Hindlimb muscle (tissue), 1 donor: ENCODE measurements at regions not wholly inside any gene's neighbourhood (a gene's known extent, or its start where the extent isn't known, plus 50 kb on each side); places are given as distances from the start of the nearest gene placed in this dataset.
"Not testable (repeated sequence)": the region's sequence is repeated elsewhere in the genome, so short reads cannot be mapped to it uniquely, and the experiment has no call there.

Experiments used
- DNase-seq: peaks from one replicate; pipeline ENCODE4 v3.0.0-alpha.2; 2013

DNA sequence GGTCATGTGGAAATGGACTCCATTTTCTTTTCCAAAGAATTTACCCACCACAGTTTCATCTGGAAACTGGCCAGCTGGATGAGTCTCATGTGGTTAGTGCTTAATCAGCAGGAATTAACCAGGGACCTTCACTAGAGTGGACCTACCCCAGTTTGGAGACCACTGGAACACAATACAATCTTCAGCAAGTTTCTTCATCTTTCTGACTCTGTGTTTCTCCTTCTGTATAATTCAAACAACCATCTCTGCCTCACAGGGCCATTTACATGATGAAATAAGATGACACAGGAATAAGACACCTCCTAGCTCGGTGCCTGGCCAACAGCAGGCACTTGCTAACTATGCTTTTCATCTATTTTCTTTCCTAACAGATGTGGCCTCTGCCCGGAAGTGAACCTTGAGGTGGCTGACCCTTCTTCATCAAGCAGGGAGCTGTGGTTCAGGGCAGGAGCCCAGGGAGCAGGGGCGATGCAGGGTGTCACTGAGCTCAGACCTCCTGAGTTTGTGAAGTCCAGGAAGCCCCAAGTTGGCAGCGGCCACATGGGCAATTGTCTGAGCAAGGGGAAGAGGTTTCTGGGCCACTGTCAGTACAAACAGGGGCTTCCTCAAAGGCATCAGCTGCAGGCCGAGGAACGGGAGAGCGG, 98.8 kb downstream of the SOD2 start:
- DNase-seq: no peak

- peak; percentile 54 for DNase-seq
Measured at GRCh38 chr6:159590835-159591234, 102.2 kb downstream of the SOD2 start.

GRCh38 chr6:159586684-159587083, 106.4 kb downstream of the SOD2 start:
- DNase-seq: no peak

DNA sequence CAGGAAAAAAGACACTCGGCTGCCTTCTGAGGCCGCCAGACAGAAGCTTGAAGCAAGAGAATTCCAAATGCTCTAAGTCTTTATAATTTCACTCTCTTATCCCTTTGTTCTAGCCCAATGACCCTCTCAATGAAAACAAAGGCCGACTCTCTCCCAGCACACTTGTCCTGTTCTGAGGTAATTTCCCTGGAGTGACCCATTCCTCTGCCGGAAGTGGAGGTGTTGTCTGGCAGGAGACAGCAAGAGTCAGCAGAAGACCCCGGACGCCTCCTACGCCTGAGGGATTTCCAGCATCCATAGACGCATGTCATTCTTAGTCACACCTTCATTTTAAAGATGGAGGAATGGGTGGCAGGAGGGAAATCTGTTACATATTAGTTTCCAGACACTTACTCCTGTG, 110.3 kb downstream of the SOD2 start:
- DNase-seq: no peak

DNA sequence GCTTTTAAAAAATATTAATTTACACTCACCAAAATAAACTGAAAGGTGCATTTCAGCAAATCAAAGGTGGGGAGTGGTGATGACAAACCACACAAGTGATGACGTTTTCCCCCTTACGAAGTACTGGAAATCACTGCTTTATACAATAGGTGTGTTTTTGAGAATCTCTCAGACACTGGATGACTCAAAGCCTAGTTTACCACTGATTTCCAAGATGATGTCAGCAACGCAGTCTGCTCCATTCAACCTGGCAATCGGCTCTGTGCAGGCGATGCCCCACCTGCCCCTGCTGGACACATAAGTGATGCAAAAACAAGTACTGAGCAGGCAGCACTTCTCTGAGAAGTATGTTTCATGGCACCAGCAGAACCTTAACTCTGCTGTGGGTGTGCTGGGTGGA, 114.4 kb downstream of the SOD2 start:
- DNase-seq: no peak

- no peak for DNase-seq
Measured at GRCh38 chr6:159577564-159577963, 115.5 kb downstream of the SOD2 start.

DNA sequence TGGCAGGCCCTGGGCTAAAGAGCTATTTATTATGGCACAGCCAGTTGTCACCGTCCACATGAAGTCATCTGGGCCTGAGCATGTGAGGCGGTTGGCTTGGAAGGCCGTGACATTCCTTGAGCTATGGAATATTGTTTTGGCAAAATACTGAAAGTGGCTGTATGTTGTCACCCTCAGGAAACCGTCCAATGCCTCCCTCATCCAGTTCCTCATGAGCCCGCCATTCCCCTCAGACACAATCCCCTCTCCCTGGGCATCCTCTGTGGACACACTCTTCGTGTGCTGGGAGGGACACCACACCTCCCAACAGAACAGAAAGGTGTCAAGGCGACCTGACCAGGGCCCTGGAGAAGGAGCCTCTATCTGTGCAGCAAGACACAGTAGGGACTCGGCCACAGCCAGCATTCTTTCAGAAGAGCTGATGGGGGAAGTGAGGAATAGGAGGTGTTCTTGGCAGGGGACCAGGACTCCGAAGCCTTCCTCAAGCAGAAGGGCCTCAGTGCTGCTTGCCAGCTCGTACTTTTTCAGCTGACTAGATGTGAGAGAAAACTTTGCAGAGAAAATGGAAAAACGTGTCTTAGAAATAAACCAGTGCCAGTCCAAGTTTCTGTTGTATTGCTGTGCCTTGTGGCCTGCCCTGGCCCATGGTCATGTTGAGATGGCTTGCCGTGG, 120.5 kb downstream of the SOD2 start:
- DNase-seq: peak; percentile 55

- DNase-seq: no peak
Measured at GRCh38 chr6:159565181-159565710, 127.8 kb downstream of the SOD2 start.

- no peak for DNase-seq
Measured at GRCh38 chr6:159564456-159564855, 128.6 kb downstream of the SOD2 start.

GRCh38 chr6:159557031-159557430, 136.0 kb downstream of the SOD2 start:
- peak; percentile 61 for DNase-seq

DNA sequence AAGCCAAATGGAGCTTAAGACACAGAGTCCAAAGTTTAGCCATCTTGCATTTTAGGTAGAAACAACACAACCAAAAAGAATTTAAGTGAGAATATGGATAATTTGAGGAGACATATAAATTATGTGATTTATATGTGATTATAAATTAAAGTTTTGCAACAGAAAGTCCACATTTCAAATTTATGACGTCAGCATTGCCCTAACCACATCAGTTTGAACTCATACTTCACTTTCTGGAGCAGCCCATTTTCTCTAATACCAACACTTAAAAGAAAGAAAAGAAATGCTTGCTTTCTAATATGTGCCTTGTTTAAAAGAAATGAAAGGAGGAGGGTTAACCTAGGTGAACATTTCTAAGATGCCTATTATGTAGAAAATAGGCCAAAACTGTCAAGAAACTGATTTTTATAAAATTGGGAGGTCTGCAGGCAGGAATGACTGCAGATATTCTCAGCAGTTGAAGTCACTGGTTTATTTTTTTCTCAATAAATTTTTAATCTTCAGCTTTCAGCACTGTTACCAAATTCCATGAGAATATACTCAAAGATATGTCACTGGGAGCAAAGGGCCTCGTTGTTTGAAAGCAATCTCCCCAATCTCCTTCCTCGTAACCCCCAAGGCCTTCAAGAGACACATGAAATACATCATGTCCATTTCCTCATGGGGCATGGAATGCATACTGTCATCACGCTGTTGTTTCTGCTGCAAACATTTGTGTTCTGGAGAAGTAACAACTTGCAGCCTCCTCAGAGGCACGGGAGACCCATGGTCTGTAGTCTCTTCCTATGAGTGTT, 137.8 kb downstream of the SOD2 start:
- no peak for DNase-seq

GRCh38 chr6:159541296-159541695, 151.7 kb downstream of the SOD2 start:
- no peak for DNase-seq

- no peak for DNase-seq
Measured at GRCh38 chr6:159540883-159541282, 152.2 kb downstream of the SOD2 start.

DNA sequence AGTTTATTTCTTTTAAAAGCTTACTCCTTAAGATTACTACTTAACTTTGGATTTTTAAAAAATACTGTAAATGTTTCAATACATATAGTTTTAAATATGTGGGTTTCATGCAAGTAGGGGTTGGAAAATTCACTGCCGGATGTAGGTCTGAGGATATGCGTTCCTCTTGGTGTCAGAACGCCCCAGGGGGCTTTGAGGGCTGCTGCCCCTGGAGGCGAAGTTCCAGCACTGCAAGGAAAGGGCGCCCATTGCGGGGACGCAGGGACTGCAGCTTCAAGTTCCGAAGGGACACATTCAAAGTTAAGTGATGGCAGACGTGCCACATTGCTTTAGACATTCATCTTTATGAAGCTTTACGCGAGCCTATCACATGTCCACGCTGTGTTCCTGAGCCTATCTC, 152.9 kb downstream of the SOD2 start:
- DNase-seq: no peak

DNA sequence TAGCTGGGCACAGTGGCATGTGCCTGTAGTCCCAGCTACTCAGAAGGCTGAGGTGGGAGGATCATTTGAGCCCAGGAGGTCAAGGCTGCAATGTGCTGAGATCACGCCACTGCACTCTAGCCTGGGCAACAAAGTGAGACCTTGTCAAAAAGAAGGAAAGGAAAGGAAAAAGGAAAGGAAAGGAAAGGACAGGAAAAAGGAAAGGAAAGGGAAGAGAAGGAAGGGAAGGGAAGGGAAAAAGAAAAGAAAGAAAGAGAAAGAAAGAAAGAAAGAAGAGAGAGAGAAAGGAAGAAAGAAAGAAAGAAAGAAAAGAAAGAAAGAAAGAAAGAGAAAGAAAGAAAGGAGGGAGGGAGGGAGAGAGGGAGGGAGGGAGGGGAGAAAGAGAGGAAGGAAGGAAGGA, 155.0 kb downstream of the SOD2 start:
- not testable (repeated sequence) for DNase-seq

- DNase-seq: peak; percentile 72
Measured at GRCh38 chr6:159535656-159536350, 157.2 kb downstream of the SOD2 start.

DNA sequence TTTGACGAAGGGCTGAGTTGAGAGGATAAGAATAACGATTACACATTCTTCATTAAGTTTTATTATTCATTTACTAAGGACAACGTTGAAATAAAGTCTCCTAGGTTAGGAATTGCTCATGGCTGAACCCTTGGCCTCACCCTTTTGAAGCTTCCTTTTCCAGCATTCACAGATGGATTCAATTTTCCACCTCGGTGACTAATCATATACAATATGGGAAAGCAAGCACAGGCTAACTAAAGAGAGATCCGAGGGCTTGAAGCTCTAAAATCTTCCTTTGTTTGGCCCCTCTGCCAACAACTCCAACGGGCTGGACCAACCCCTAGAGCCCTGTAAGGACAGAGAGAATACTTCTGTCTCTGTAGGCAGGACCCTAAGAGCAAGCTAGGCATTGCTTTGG, 159.5 kb downstream of the SOD2 start:
- DNase-seq: no peak

GRCh38 chr6:159533016-159533415, 160.0 kb downstream of the SOD2 start:
- DNase-seq: no peak

DNA sequence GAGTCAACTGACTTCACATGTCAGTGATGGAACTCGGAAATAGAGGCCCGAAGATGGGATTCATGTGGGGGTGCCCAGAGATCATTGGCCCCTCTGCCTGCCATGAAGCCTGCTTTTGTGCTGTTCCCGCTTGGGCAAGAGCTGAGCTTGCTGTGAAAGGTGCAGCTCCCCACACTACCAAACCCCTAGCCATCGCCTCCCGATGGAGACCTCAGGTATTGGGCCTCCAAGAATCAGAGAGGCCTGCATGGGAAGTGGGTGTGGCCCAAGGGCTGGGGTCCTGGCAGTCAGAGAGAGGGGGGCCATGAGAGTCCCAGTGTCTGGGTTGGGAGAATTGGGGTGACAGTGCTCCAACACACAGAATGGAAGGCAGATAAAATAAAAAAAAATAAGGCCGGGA, 160.9 kb downstream of the SOD2 start:
- no peak for DNase-seq

DNA sequence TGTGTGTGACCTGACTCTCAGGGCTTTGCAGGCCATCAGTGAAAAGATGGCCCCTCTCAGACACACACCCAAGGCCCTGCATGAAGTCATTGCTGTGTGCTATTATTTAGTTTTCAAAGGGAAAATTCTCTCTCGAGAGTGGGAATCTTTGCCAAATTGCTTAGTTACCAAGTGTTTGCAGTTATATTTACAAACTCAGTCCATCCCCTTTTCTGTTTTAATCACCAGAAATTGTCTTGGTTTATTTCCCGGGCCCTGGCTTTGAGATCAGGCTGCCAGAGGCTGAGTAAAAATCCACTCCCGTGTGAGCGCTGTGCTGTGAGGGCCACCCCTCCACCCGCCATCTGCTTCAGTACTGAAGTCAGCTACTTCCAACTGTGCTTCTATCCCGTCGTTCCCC, 163.1 kb downstream of the SOD2 start:
- peak; percentile 90 for DNase-seq

DNA sequence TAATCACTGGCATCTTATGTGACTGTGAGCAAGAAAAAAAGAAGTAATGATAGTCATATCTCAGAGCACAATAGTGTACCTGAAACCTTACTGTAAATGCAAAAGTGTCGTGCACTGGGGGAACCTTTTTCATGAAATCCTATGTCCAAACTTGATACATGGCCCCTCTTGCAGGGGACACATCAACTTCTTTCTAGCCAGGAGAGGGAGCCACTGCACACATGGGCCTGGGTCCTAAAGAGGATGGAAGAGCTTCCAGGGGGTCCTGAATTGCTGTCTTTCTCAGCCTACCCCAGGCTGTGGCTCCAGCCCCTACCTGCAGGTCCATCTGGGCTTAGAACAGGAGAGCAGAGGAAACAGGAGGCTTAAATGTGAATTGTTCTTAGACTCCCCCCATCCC, 165.7 kb downstream of the SOD2 start:
- no peak for DNase-seq

DNA sequence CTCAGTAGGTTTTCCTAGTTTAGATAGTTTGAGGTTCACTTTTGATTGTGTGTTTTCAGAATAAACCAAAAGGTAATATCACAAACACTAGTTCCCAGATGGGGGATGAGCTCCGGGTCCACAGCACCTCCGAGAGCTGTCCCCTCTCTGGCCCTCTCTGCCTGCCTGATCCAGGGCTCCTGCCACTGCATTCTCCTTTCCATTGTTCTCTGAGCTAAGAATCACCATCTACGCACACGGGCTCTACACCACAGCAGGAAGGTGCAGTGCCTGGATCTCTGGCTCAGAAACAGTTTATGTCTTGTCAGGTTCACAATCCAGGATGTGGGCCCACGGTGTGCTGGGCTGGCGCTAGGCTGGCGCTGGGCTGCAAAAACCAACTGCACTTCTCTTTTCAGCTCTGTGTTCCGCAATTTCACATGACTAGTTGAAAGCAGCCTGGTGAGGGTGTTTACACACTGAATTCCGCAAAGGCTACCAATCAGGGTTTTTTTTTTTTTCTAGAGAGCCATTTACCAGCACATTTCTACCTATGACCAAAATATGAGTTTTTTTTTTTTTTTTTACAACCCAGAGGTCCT, 167.5 kb downstream of the SOD2 start:
- no peak for DNase-seq
